ENCODE measurements at regions not wholly inside any gene's neighbourhood (a gene's known extent, or its start where the extent isn't known, plus 50 kb on each side); places are given as distances from the start of the nearest gene placed in this dataset.

DNA sequence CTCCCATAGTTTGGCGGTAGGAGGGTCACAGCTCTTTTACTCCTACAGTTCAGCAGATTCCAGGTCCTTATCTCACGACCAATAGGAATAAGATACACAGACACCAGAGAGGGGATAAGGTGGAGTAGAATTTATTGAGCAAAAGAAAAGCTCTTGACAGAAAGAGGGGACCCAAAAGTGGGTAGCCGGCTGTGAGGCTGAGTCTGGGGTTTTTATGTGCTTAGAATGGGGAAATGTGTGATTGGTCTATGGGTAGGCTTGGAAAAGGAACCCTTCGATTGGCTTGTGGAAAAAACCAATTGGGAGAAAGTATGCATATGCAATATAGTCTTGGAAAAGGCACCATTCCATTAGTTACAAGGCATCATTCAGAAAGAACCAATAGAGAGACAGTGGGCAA is 1356.9 kb upstream of the SPRY2 start:
- TF ChIP-seq, protein P1, sequence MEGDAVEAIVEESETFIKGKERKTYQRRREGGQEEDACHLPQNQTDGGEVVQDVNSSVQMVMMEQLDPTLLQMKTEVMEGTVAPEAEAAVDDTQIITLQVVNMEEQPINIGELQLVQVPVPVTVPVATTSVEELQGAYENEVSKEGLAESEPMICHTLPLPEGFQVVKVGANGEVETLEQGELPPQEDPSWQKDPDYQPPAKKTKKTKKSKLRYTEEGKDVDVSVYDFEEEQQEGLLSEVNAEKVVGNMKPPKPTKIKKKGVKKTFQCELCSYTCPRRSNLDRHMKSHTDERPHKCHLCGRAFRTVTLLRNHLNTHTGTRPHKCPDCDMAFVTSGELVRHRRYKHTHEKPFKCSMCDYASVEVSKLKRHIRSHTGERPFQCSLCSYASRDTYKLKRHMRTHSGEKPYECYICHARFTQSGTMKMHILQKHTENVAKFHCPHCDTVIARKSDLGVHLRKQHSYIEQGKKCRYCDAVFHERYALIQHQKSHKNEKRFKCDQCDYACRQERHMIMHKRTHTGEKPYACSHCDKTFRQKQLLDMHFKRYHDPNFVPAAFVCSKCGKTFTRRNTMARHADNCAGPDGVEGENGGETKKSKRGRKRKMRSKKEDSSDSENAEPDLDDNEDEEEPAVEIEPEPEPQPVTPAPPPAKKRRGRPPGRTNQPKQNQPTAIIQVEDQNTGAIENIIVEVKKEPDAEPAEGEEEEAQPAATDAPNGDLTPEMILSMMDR (IDR thresholded peaks at IDR 0.05): no peak
- TF ChIP-seq POLR2AphosphoS5 (IDR thresholded peaks at IDR 0.05) (no peak), POLR2A (IDR thresholded peaks at IDR 0.05) (no peak)

Measured in upper lobe of left lung (tissue), 4 donors.